ENCODE measurements at regions not wholly inside any gene's neighbourhood (a gene's known extent, or its start where the extent isn't known, plus 50 kb on each side); places are given as distances from the start of the nearest gene placed in this dataset.

- no peak for DNase-seq (ENCODE audit: extremely low read depth, low read depth, low spot score)
Observed at GRCh38 chr14:31943217-31943799, 133.8 kb upstream of the ARHGAP5 start.

GRCh38 chr14:31943861-31944255, 133.2 kb upstream of the ARHGAP5 start:
- DNase-seq (ENCODE audit: extremely low read depth, low read depth, low spot score) = no peak

- DNase-seq (ENCODE audit: extremely low read depth, low read depth, low spot score) = no peak
Observed at GRCh38 chr14:31944256-31945073, 132.6 kb upstream of the ARHGAP5 start.

DNA sequence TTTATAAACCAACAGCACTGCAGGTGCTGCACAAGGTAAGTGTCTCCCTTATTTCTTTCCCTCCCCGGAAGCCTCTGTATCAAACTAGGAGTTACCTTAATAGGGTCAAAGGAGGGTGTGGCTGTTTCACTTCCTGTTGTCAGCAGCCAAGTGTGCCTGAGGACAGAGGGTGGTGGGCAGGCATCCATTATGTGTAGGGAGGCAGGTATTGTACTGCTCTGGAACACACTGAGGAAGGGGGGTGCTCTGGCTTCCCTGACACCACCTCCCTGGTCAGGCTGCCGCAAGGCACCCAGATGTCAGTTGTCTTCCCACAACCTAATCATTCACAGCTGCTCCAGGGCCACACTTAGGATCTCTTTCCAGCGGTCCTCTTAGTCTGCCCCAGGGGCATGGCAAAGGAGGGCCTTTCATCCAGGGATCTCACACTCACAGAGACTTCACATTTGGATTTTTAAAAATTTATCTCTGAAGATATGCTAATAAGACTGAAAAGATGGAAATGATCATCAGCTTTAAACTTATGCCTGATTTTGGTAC, 132.0 kb upstream of the ARHGAP5 start:
- DNase-seq (ENCODE audit: extremely low read depth, low read depth, low spot score) = no peak

DNA sequence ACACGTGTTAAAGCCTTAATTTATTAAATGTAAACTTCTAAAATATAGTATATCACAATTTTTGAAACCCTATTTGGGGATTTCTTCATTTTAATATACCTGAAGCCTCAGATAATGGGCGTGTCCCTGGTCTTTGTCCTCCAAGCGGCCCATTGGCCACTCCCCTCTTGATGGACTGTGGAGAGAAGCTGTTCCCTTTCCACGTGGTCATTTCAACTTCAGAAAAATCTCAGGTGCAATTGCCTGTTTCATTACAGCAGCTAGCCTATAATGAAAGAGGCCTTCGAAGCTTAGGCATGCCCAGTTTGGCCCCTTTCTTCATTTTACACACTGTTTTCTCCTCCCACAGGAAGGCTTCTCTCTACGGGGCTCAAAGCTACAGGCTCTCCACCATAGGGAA, 131.4 kb upstream of the ARHGAP5 start:
- DNase-seq (ENCODE audit: extremely low read depth, low read depth, low spot score) = no peak

DNA sequence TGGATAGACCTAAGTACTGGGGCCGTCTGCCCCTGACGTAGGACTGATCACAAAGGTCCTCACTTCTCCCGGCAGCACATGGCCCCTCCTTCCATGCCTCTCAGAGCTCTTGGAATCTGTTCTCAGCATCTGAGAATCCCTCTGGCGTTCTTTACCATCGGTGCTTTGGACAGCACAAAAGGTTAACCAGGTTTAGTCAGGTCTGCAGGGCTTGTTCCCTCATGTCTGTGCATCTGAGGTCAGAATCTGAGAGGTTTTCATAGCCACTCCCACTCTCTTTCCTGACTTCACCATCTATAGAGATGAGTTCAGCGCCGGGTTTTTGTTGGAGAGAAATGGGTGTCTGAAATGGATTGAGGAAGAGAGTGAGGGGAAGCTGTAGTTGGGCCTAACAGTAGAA, 130.0 kb upstream of the ARHGAP5 start:
- no peak for DNase-seq (ENCODE audit: extremely low read depth, low read depth, low spot score)

GRCh38 chr14:31947680-31948595, 129.2 kb upstream of the ARHGAP5 start:
- no peak for DNase-seq (ENCODE audit: extremely low read depth, low read depth, low spot score)

DNA sequence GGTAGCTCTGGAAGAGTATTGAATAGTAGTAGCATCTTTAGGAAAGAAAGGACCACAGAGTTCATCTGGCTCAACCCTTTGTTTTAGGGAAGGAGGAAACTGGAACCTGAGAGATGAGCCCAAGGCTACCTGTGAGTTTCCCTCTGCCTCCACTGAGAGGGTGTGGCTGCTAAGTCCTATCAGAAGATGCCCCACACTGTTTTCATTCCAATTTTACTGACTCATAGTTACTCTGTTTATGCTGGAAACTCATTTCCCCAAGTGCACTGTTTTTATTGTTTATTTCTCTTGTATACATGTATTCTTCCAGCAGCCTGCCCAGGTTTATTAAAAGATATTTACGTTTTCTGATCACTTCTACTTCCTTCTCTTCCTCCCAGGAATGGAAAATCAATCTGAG, 127.4 kb upstream of the ARHGAP5 start:
- DNase-seq (ENCODE audit: extremely low read depth, low read depth, low spot score) = no peak

GRCh38 chr14:31950331-31950730, 126.8 kb upstream of the ARHGAP5 start:
- no peak for DNase-seq (ENCODE audit: extremely low read depth, low read depth, low spot score)

GRCh38 chr14:31950764-31951637, 126.1 kb upstream of the ARHGAP5 start:
- DNase-seq (ENCODE audit: extremely low read depth, low read depth, low spot score) = no peak

DNA sequence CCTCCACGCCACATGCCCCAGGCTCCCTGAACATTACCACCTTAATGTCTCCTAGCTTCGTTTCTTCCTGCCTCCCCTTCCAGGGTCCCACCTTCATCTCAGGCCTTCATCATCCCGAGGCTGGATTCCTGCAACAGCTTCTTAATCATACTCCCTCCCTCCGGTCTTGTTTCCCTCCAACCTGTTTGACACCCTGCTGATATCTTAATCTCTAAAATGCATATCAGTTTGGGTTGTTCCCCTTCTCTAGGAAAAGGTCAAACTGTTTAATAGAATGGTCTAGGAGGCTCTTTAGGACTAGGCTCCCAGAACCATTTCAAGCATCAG, 125.5 kb upstream of the ARHGAP5 start:
- DNase-seq (ENCODE audit: extremely low read depth, low read depth, low spot score) = no peak

- no peak for DNase-seq (ENCODE audit: extremely low read depth, low read depth, low spot score)
Observed at GRCh38 chr14:31952573-31952972, 124.5 kb upstream of the ARHGAP5 start.

GRCh38 chr14:31953210-31953609, 123.9 kb upstream of the ARHGAP5 start:
- DNase-seq (ENCODE audit: extremely low read depth, low read depth, low spot score) = no peak

DNA sequence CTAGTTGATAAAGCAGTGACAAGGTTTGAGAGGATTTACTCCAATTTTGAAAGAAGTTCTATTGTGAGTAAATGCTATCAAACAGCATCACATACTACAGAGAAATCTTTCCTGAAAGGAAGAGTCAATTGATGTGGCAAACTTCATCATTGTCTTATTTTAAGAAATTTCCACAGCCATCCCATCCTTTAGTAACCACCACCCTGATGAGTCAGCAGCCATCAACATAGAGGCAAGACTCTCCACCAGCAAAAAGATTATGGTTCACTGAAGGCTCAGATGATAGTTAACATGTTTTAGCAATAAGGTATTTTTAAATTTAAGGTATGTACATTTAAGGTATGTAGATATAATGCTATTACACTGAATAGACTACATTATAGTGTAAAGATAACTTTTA, 122.1 kb upstream of the ARHGAP5 start:
- DNase-seq (ENCODE audit: extremely low read depth, low read depth, low spot score) = no peak

GRCh38 chr14:31955936-31956579, 121.0 kb upstream of the ARHGAP5 start:
- no peak for DNase-seq (ENCODE audit: extremely low read depth, low read depth, low spot score)

DNA sequence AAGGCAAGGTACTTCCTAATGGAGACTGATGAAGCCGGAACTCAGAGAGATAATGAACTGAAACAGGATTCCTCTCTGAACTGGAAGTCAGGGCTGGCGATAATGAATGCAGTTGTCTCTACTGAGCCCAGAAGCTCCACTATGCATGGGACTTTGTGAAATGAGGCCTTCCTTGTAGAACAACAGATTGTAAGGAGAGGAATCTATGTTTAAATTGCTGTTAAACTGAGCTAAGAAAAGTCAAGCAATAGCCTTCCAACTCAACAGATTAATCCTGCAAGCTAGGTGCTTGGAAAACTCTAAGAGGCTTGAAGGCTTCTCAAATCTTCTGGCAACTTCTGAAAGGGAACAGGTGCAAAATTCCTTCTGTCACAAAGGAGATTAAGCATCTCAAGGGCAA, 119.5 kb upstream of the ARHGAP5 start:
- DNase-seq (ENCODE audit: extremely low read depth, low read depth, low spot score) = no peak

- DNase-seq (ENCODE audit: extremely low read depth, low read depth, low spot score) = no peak
Observed at GRCh38 chr14:31960039-31960438, 117.1 kb upstream of the ARHGAP5 start.

GRCh38 chr14:31961896-31962295, 115.2 kb upstream of the ARHGAP5 start:
- DNase-seq (ENCODE audit: extremely low read depth, low read depth, low spot score) = no peak

GRCh38 chr14:31962920-31963319, 114.2 kb upstream of the ARHGAP5 start:
- no peak for DNase-seq (ENCODE audit: extremely low read depth, low read depth, low spot score)

- DNase-seq (ENCODE audit: extremely low read depth, low read depth, low spot score) = no peak
Observed at GRCh38 chr14:31963587-31963986, 113.5 kb upstream of the ARHGAP5 start.
